OCI-LY1 (cell line): ENCODE measurements at regions not wholly inside any gene's neighbourhood (a gene's known extent, or its start where the extent isn't known, plus 50 kb on each side); places are given as distances from the start of the nearest gene placed in this dataset.
"Not testable (repeated sequence)": the region's sequence is repeated elsewhere in the genome, so short reads cannot be mapped to it uniquely, and the experiment has no call there.

Experiments used
- H2AFZ ChIP-seq: fragments of 200-600 bp; sonication (generic), shearing (Covaris generic); 2 replicates; pipeline ENCODE4 v1.6.0; 2014; ENCODE audit warnings: antibody characterized with exemption, mild to moderate bottlenecking, low read length
- H3F3A ChIP-seq: fragments of 200-600 bp; sonication (generic), shearing (Covaris generic); 2 replicates; pipeline ENCODE4 v1.6.0; 2014; ENCODE audit warnings: mild to moderate bottlenecking, antibody characterized with exemption, low read length, moderate library complexity; ENCODE audit not compliant: insufficient read depth
- H3K27ac ChIP-seq: fragments of 200-600 bp; sonication (generic); 2 replicates; pipeline ENCODE4 v1.5.1; 2014; ENCODE audit warnings: low read length, mixed run types, mild to moderate bottlenecking, low read depth; ENCODE audit not compliant: poor library complexity, severe bottlenecking
- H3K27me3 ChIP-seq: fragments of 200-600 bp; sonication (generic); 2 replicates; pipeline ENCODE4 v1.6.0; 2014; ENCODE audit warnings: antibody characterized with exemption, mild to moderate bottlenecking, low read length, moderate library complexity; ENCODE audit not compliant: insufficient read depth
- H3K36me3 ChIP-seq: fragments of 200-600 bp; sonication (generic); 2 replicates; pipeline ENCODE4 v1.6.1; 2014; ENCODE audit warnings: mild to moderate bottlenecking, antibody characterized with exemption, low read length, moderate library complexity, mixed read lengths; ENCODE audit not compliant: insufficient read depth
- H3K4me1 ChIP-seq: fragments of 200-600 bp; sonication (generic); 2 replicates; pipeline ENCODE4 v1.5.1; 2014; ENCODE audit warnings: mild to moderate bottlenecking, low read length, moderate library complexity; ENCODE audit not compliant: insufficient read depth, severe bottlenecking
- H3K4me2 ChIP-seq: fragments of 200-600 bp; sonication (generic), shearing (Covaris generic); 2 replicates; pipeline ENCODE4 v1.6.1; 2014; ENCODE audit warnings: low read length
- H3K4me3 ChIP-seq: fragments of 200-600 bp; sonication (generic); 2 replicates; pipeline ENCODE4 v1.5.1; 2014; ENCODE audit warnings: low read length, low read depth, mild to moderate bottlenecking, mixed read lengths; ENCODE audit not compliant: poor library complexity, severe bottlenecking
- H3K79me2 ChIP-seq: fragments of 200-600 bp; shearing (Covaris generic); 2 replicates; pipeline ENCODE4 v1.6.1; 2016; ENCODE audit warnings: mixed run types, low read length, mixed read lengths; ENCODE audit not compliant: insufficient read depth
- H3K9ac ChIP-seq: fragments of 200-600 bp; sonication (generic), shearing (Covaris generic); 2 replicates; pipeline ENCODE4 v1.6.1; 2014; ENCODE audit warnings: mild to moderate bottlenecking, low read length, mixed read lengths
- H3K9me2 ChIP-seq: fragments of 200-600 bp; sonication (generic), shearing (Covaris generic); 2 replicates; pipeline ENCODE4 v1.6.1; 2014; ENCODE audit warnings: low read depth, mild to moderate bottlenecking, low read length, mixed read lengths
- H3K9me3 ChIP-seq: fragments of 200-600 bp; shearing (Covaris generic); 2 replicates; pipeline ENCODE4 v1.6.1; 2014; ENCODE audit warnings: low read length, mixed read lengths
- H4K20me1 ChIP-seq: fragments of 200-600 bp; sonication (generic), shearing (Covaris generic); 2 replicates; pipeline ENCODE4 v1.6.0; 2016; ENCODE audit warnings: mild to moderate bottlenecking, low read length; ENCODE audit not compliant: insufficient read depth

DNA sequence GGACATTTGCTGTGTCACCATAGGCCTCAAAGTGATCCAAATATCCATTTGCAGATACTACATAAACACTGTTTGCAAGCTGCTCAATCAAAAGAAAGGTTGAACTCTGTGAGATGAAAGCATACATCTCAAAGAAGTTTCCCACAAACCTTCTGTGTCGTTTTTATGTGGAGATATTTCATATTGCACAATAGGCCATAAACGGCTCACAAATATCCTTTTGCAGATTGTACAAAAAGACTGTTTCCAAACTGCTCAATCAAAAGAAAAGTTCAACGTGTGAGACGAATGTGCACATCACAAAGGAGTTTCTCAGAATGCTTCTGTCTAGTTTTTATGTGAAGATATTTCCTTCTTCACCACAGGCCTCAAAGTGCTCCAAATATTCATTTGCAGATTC, 1857.4 kb downstream of the UQCRFS1 start:
- not testable (repeated sequence) for H3K27me3 ChIP-seq, H3K36me3 ChIP-seq, H3K9me3 ChIP-seq, H2AFZ ChIP-seq, H3K27ac ChIP-seq, H3F3A ChIP-seq, H3K9ac ChIP-seq, H3K4me1 ChIP-seq, H3K9me2 ChIP-seq, H3K4me3 ChIP-seq, H3K4me2 ChIP-seq, H4K20me1 ChIP-seq, H3K79me2 ChIP-seq
